Right ventricle myocardium inferior (tissue), 1 donor: ENCODE measurements at regions not wholly inside any gene's neighbourhood (a gene's known extent, or its start where the extent isn't known, plus 50 kb on each side); places are given as distances from the start of the nearest gene placed in this dataset.
"Not testable (repeated sequence)": the region's sequence is repeated elsewhere in the genome, so short reads cannot be mapped to it uniquely, and the experiment has no call there.

Experiments used
- ATAC-seq: fragments of 200-7000 bp; cut with Tn5 transposase; one replicate; pipeline ENCODE4 v1.9.1; 2020; ENCODE audit warnings: mild to moderate bottlenecking, moderate library complexity
- DNase-seq: peaks from one replicate; pipeline ENCODE4 v3.0.0; 2021; ENCODE audit errors: missing footprints
- intact Hi-C: fragments of 100-400 bp; cut with DNase I; formaldehyde crosslinking; loops from one replicate; pipeline ENCODE4 v1.11.0; 2022
- donor health status: DM: no; HTN: yes; CAD: no; lungs with severe emphysema.

- intact Hi-C loops, result no loop called here
- ATAC-seq (no peak), DNase-seq (peak; percentile 65)
Measured at GRCh38 chr10:133021963-133022775, 65.6 kb upstream of the ADGRA1 start.

- ATAC-seq, result no peak
- DNase-seq, result peak; percentile 61
- intact Hi-C loops, result no loop called here
Measured at GRCh38 chr10:133021116-133021962, 66.4 kb upstream of the ADGRA1 start.

- DNase-seq, result peak; percentile 50
- intact Hi-C loops, result no loop called here
- ATAC-seq, result no peak
Measured at GRCh38 chr10:133020193-133020817, 67.4 kb upstream of the ADGRA1 start.

- DNase-seq, result peak; percentile 69
- intact Hi-C loops, result no loop called here
Measured at GRCh38 chr10:133019651-133020050, 68.1 kb upstream of the ADGRA1 start.

GRCh38 chr10:133019191-133019590, 68.5 kb upstream of the ADGRA1 start:
- intact Hi-C loops, result no loop called here
- ATAC-seq (no peak), DNase-seq (peak; percentile 44)

More at GRCh38 chr10:133019651-133020050, 68.1 kb upstream of the ADGRA1 start:
- ATAC-seq, result no peak

GRCh38 chr10:133018491-133018890, 69.2 kb upstream of the ADGRA1 start:
- intact Hi-C loops, result no loop called here
- ATAC-seq (no peak), DNase-seq (peak; percentile 21)

GRCh38 chr10:133017203-133017601, 70.5 kb upstream of the ADGRA1 start:
- DNase-seq, result peak; percentile 25
- intact Hi-C loops, result no loop called here
- ATAC-seq, result no peak

GRCh38 chr10:133016493-133017202, 71.1 kb upstream of the ADGRA1 start:
- intact Hi-C loops, result no loop called here
- ATAC-seq, result no peak
- peak; percentile 57 for DNase-seq

- DNase-seq, result peak; percentile 45
- intact Hi-C loops, result no loop called here
- no peak for ATAC-seq
Measured at GRCh38 chr10:133015816-133016462, 71.8 kb upstream of the ADGRA1 start.

GRCh38 chr10:133015321-133015720, 72.4 kb upstream of the ADGRA1 start:
- intact Hi-C loops, result no loop called here
- DNase-seq, result peak; percentile 25
- ATAC-seq, result no peak

GRCh38 chr10:133014416-133015210, 72.2 kb upstream of the CFAP46 start:
- ATAC-seq (no peak), DNase-seq (peak; percentile 64)
- intact Hi-C loops, result no loop called here

- peak; percentile 88 for DNase-seq
- peak; percentile 35 for ATAC-seq
- intact Hi-C loops, result no loop called here
Measured at GRCh38 chr10:133013463-133013862, 71.1 kb upstream of the CFAP46 start.

- DNase-seq (peak; percentile 87), ATAC-seq (no peak)
Measured at GRCh38 chr10:133012573-133013359, 70.4 kb upstream of the CFAP46 start.

GRCh38 chr10:133011882-133012281, 69.5 kb upstream of the CFAP46 start:
- intact Hi-C loops, result no loop called here
- DNase-seq, result peak; percentile 7
- no peak for ATAC-seq

More at GRCh38 chr10:133012573-133013359, 70.4 kb upstream of the CFAP46 start:
- intact Hi-C loops, result no loop called here

GRCh38 chr10:133011393-133011792, 69.0 kb upstream of the CFAP46 start:
- intact Hi-C loops, DNase-seq, ATAC-seq: not testable (repeated sequence)

GRCh38 chr10:133010843-133011179, 68.4 kb upstream of the CFAP46 start:
- intact Hi-C loops, DNase-seq, ATAC-seq: not testable (repeated sequence)
